GM12873 (cell line): ENCODE measurements at regions not wholly inside any gene's neighbourhood (a gene's known extent, or its start where the extent isn't known, plus 50 kb on each side); places are given as distances from the start of the nearest gene placed in this dataset.

Source experiments
- TF ChIP-seq, protein P1 (sequence below): IDR thresholded peaks from 2 replicates; pipeline ENCODE4 v1.5.1; 2012; ENCODE audit warnings: low read depth, mild to moderate bottlenecking, moderate library complexity, low read length, control low read depth; ENCODE audit not compliant: insufficient read depth; ENCODE audit errors: missing control alignments

DNA sequence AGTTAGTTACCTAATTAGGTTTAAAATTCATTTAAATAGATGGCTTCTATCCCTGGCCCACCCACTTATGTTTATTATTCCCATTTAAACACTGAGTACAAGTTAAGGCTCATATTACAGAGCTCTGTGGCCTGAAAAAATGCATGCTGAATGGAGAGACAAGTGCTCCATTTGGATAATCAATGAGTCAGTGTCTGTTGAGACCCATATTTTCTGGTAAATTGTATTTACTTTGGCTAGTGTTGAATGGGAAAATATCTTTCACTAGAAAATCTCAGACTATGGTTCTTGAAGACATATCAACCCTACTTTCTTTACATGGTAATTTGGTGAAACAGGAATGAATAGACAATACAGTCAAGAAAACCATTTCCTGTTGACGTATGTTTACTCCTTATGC, 356.0 kb downstream of the S1PR1 start:
- TF ChIP-seq, protein P1, sequence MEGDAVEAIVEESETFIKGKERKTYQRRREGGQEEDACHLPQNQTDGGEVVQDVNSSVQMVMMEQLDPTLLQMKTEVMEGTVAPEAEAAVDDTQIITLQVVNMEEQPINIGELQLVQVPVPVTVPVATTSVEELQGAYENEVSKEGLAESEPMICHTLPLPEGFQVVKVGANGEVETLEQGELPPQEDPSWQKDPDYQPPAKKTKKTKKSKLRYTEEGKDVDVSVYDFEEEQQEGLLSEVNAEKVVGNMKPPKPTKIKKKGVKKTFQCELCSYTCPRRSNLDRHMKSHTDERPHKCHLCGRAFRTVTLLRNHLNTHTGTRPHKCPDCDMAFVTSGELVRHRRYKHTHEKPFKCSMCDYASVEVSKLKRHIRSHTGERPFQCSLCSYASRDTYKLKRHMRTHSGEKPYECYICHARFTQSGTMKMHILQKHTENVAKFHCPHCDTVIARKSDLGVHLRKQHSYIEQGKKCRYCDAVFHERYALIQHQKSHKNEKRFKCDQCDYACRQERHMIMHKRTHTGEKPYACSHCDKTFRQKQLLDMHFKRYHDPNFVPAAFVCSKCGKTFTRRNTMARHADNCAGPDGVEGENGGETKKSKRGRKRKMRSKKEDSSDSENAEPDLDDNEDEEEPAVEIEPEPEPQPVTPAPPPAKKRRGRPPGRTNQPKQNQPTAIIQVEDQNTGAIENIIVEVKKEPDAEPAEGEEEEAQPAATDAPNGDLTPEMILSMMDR = no peak

DNA sequence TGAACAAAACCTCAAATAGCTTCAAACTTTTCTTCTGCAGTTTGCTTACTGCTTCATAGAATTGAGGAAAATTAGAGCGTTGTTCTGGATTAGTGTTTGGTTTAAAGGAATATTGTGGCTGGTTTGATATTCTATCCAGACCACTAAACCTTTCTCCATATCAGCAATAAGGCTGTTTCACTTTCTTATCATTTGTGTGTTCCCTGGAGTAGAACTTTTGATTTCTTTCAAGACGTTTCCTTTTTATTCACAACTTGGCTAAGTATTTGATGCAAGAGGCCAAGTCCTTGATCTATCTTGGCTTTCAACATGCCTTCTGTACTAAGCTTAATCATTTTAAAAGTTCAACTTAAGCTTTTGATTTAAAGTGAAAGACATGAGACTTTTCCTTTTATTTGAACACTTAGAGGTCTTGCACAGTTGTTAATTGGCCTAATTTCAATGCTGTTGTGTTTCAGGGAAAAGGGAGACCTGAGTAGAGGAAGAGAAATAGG, 359.1 kb downstream of the S1PR1 start:
- TF ChIP-seq, protein P1 = no peak

DNA sequence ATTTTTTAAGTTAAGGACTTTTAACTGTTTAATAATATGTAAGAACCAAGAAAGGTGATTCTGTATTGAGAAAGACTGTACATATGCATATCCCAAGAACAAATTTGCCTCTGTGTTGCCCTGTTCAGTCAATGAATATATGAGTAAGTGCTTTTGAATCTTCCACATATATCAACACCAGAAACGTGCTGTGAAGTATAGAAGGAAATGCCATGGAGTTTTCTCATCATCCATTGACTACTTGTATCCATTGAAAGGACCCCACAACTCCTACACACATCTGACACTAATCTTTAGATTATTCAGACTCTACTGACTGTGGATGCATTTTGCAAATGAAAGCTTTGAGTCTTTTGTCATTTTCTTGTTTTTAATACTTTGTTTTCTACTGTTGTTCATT, 366.9 kb downstream of the S1PR1 start:
- TF ChIP-seq, protein P1 = no peak

DNA sequence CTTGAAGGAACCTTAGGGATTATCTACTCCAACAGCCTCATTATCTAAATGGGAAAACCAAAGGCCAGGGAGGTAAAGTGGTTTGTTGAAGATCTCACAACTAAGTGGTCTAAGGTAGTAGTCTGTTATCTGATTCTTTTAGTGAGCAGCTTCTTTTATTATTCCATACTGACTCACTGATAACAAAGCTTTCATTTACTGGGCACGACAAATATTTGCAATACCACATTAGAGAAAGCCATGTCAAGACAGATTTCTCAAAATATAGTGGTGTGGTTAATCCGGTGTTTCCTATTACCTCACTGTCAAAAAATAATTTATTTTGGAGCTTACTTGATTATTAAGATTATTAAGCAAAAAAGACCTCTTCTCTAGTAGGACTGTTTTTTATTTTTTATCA, 369.1 kb downstream of the S1PR1 start:
- TF ChIP-seq, protein P1 = no peak

DNA sequence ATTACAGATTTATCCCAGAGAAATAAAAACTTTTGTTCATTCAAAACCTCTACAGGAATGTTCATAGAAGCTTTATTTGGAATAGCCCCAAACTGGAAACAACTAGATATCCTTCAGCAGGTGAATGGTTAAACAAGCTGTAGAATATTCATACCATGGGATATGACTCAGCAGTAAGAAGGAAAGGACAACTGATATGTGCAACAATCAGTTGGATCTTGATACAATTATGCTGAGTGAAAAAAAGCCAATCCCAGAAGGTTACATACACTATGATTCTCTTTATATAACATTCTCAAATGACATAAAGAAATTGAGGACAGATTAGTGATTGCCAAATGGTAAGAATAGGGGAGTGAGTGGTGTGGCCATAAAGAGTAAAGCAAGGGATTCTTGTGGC, 376.7 kb downstream of the S1PR1 start:
- TF ChIP-seq, protein P1 = no peak

DNA sequence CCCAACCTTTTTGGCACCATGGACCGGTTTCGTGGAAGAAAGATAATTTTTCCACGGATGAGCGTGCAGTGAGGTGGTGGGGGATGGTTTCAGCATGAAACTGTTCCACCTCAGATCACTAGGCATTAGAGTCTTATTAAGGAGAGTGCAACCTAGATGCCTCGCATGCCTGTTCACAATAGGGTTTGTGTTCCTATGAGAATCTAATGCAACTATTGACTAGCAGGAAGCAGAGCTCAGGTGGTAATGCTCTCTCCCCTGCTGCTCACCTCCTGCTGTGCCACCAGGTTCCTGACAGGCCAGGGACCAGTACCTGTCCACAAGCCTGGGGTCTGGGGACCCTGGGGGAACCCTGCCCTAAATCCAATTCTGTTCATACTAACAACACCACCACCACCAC, 377.8 kb downstream of the OLFM3 start:
- TF ChIP-seq, protein P1 = no peak

DNA sequence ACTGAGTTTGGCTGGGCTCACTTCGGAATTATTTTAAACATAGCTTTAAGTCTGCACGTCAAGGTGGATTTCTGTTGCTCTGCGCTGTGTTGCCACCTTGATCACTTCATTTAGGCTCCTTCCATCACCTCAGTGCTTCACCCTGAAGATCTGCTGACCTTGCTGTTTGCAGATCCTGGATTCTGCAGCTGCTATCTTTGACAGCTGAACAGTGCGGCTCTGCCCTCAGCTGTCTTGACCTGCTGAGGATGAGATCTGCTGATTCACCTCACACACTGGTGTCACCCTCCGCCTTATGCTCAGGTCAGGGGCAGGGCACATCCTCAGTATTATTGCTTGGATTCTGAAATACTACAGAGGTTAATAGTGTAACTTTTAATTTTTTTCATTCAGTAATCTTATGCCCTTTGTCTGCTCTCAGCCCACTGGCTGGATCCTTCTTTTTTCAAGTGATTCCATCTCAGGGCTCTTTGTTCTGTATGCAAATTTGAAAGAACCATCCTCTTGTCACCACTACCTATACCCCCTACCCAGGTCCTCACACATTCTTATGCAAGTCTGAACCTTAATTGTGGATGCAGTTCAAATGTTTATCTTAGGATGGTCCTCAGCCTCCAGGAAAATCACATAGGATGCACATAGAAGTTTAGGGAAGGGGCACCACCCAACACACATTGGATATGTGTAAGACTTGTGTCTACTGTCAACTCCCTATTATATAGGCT, 364.0 kb downstream of the OLFM3 start:
- TF ChIP-seq, protein P1 = no peak
